Small intestine (tissue), 7 donors: ENCODE measurements at regions not wholly inside any gene's neighbourhood (a gene's known extent, or its start where the extent isn't known, plus 50 kb on each side); places are given as distances from the start of the nearest gene placed in this dataset.

ENCODE experiments used
- DNase-seq, 2 donors: peaks; one replicate each; pipeline versions ENCODE4 v3.0.0 to v3.0.0-alpha.2; 2013
- FAIRE-seq: peaks from 2 replicates; lab custom pipeline; 2012; peaks lifted over from hg19 to GRCh38; lab: Jason Lieb, UNC
- H3K27ac ChIP-seq, 3 donors: one replicate each; pipeline ENCODE4 v1.5.1; 2013; ENCODE audit warnings: low read length in 2 of 3, mild to moderate bottlenecking in 2 of 3, control low read depth in 1 of 3, inconsistent platforms in 1 of 3, low read depth in 1 of 3, moderate library complexity in 1 of 3
- H3K27me3 ChIP-seq, 3 donors: one replicate each; pipeline ENCODE4 v1.6.1; 2013; ENCODE audit warnings: low read length in 3 of 3, inconsistent platforms in 1 of 3; ENCODE audit not compliant: control insufficient read depth in 3 of 3, insufficient read depth in 3 of 3
- H3K36me3 ChIP-seq, 3 donors: one replicate each; pipeline ENCODE4 v1.6.1; 2013; ENCODE audit warnings: low read length in 3 of 3, inconsistent platforms in 1 of 3, low read depth in 1 of 3, mild to moderate bottlenecking in 1 of 3, moderate library complexity in 1 of 3; ENCODE audit not compliant: control insufficient read depth in 3 of 3, insufficient read depth in 2 of 3
- H3K4me1 ChIP-seq, 3 donors: one replicate each; pipeline ENCODE4 v1.6.1; 2013; ENCODE audit warnings: low read length in 2 of 3, inconsistent platforms in 1 of 3, low read depth in 1 of 3, mild to moderate bottlenecking in 1 of 3, moderate library complexity in 1 of 3; ENCODE audit not compliant: control insufficient read depth in 3 of 3, insufficient read depth in 2 of 3
- H3K4me3 ChIP-seq, 3 donors: one replicate each; pipeline ENCODE4 v1.5.1; 2013; ENCODE audit warnings: low read length in 3 of 3, control low read depth in 1 of 3, inconsistent platforms in 1 of 3, low read depth in 1 of 3, mild to moderate bottlenecking in 1 of 3, moderate library complexity in 1 of 3
- H3K9me3 ChIP-seq, 2 donors: one replicate each; pipeline ENCODE4 v1.6.1; 2013; ENCODE audit warnings: low read depth in 1 of 2, low read length in 1 of 2; ENCODE audit not compliant: control insufficient read depth in 2 of 2, insufficient read depth in 1 of 2
- WGBS, 3 donors: extraction: QIAGEN DNeasy Blood & Tissue Kit; methylation state at CpG; one replicate each; pipeline ENCODE4 v1.1.7; 2013; 5-methylcytosine and 5-hydroxymethylcytosine counted together
- donor health status: healthy with polysubstance abuse.
- donor health status: control.
- donor health status: control.
- donor health status: Bipolar disorder and iron deficiency.
- donor health status: healthy.

- 84 to 91% (median 85%) methylated on average over 15 of the region's 15 CpGs for WGBS, 3 donors
- no peak for FAIRE-seq
- no peaks in the 10 kb centered on the region for H3K36me3 ChIP-seq
- no peak overlapping the region for H3K4me3 ChIP-seq
- no peaks in the 10 kb centered on the region for H3K9me3 ChIP-seq
- H3K4me1 ChIP-seq = no peaks in the 10 kb centered on the region
- H3K27me3 ChIP-seq = no peaks in the 10 kb centered on the region
- H3K27ac ChIP-seq = no peak overlapping the region
- no peak for DNase-seq
These were observed 643.3 kb downstream of the NPHP4 start for GRCh38 chr1:5348732-5349465.

GRCh38 chr1:5347726-5348125, 644.5 kb downstream of the NPHP4 start:
- no peak overlapping the region for H3K27ac ChIP-seq
- H3K36me3 ChIP-seq = no peaks in the 10 kb centered on the region
- no peaks in the 10 kb centered on the region for H3K9me3 ChIP-seq
- FAIRE-seq (no peak), DNase-seq (no peak)
- WGBS, 3 donors = 72 to 78% (median 75%) methylated on average over 8 of the region's 8 CpGs
- no peaks in the 10 kb centered on the region for H3K4me1 ChIP-seq
- H3K27me3 ChIP-seq = no peaks in the 10 kb centered on the region
- no peak overlapping the region for H3K4me3 ChIP-seq

- Histone ChIP-seq H3K9me3 (no peaks in the 10 kb centered on the region), H3K4me1 (no peaks in the 10 kb centered on the region), H3K27ac (no peak overlapping the region), H3K27me3 (no peaks in the 10 kb centered on the region), H3K36me3 (no peaks in the 10 kb centered on the region), H3K4me3 (no peak overlapping the region)
- 78 to 85% (median 84%) methylated on average over 8 of the region's 8 CpGs for WGBS, 3 donors
- no peak for DNase-seq
- FAIRE-seq = no peak
These were observed 646.7 kb downstream of the NPHP4 start for GRCh38 chr1:5345556-5345955.

- H3K4me3 ChIP-seq = no peak overlapping the region
- H3K27ac ChIP-seq = no peak overlapping the region
- H3K27me3 ChIP-seq = no peaks in the 10 kb centered on the region
- FAIRE-seq (no peak), DNase-seq (no peak)
- H3K9me3 ChIP-seq = no peaks in the 10 kb centered on the region
- H3K36me3 ChIP-seq = no peaks in the 10 kb centered on the region
- WGBS, 3 donors = 66 to 81% (median 71%) methylated on average over 10 of the region's 10 CpGs
- no peaks in the 10 kb centered on the region for H3K4me1 ChIP-seq
These were observed 648.8 kb downstream of the NPHP4 start for GRCh38 chr1:5343256-5344020.

GRCh38 chr1:5342830-5343229, 649.4 kb downstream of the NPHP4 start:
- Histone ChIP-seq H3K4me3 (no peak overlapping the region), H3K27ac (no peak overlapping the region), H3K36me3 (no peaks in the 10 kb centered on the region), H3K4me1 (no peaks in the 10 kb centered on the region), H3K27me3 (no peaks in the 10 kb centered on the region), H3K9me3 (no peaks in the 10 kb centered on the region)
- FAIRE-seq (no peak), DNase-seq (no peak)
- 77 to 83% (median 78%) methylated on average over 11 of the region's 11 CpGs for WGBS, 3 donors

GRCh38 chr1:5342172-5342571, 650.1 kb downstream of the NPHP4 start:
- Histone ChIP-seq H3K9me3 (no peaks in the 10 kb centered on the region), H3K4me3 (no peak overlapping the region), H3K4me1 (no peaks in the 10 kb centered on the region), H3K27me3 (no peaks in the 10 kb centered on the region), H3K36me3 (no peaks in the 10 kb centered on the region), H3K27ac (no peak overlapping the region)
- 82 to 88% (median 83%) methylated on average over 8 of the region's 8 CpGs for WGBS, 3 donors
- no peak for DNase-seq
- FAIRE-seq = no peak

- 49 to 68% (median 57%) methylated on average over 3 of the region's 3 CpGs for WGBS, 3 donors
- Histone ChIP-seq H3K9me3 (no peaks in the 10 kb centered on the region), H3K36me3 (no peaks in the 10 kb centered on the region), H3K27ac (no peak overlapping the region), H3K4me1 (no peaks in the 10 kb centered on the region), H3K4me3 (no peak overlapping the region), H3K27me3 (no peaks in the 10 kb centered on the region)
- FAIRE-seq = no peak
- DNase-seq = no peak
These were observed 650.8 kb downstream of the NPHP4 start for GRCh38 chr1:5341471-5341870.

GRCh38 chr1:5340560-5341130, 651.6 kb downstream of the NPHP4 start:
- 78 to 86% (median 85%) methylated on average over 8 of the region's 8 CpGs for WGBS, 3 donors
- H3K4me1 ChIP-seq = no peaks in the 10 kb centered on the region
- H3K9me3 ChIP-seq = no peaks in the 10 kb centered on the region
- H3K27me3 ChIP-seq = no peaks in the 10 kb centered on the region
- FAIRE-seq (no peak), DNase-seq (no peak)
- H3K36me3 ChIP-seq = no peaks in the 10 kb centered on the region
- no peak overlapping the region for H3K4me3 ChIP-seq
- H3K27ac ChIP-seq = no peak overlapping the region
